GM11168 (cell line): ENCODE measurements at regions not wholly inside any gene's neighbourhood (a gene's known extent, or its start where the extent isn't known, plus 50 kb on each side); places are given as distances from the start of the nearest gene placed in this dataset.
"Not testable (repeated sequence)": the region's sequence is repeated elsewhere in the genome, so short reads cannot be mapped to it uniquely, and the experiment has no call there.

Experiments
- in situ Hi-C: fragments of 300-500 bp; cut with MboI; formaldehyde crosslinking; loops from one replicate; pipeline ENCODE4 v1.12.0; 2022; ENCODE audit warnings: low sequenced_read_pairs; ENCODE audit not compliant: unreplicated experiment

GRCh38 chr3:152891678-152892077 lies 56.7 kb downstream of the P2RY1 start:
- in situ Hi-C loops, result no loop called here

- in situ Hi-C loops, result no loop called here
Observed at GRCh38 chr3:152892446-152892845, 57.5 kb downstream of the P2RY1 start.

- in situ Hi-C loops, result no loop called here
Observed at GRCh38 chr3:152893647-152894046, 58.7 kb downstream of the P2RY1 start.

- in situ Hi-C loops, result no loop called here
Observed at GRCh38 chr3:152899306-152899705, 64.4 kb downstream of the P2RY1 start.

- in situ Hi-C loops, result no loop called here
Observed at GRCh38 chr3:152902141-152902669, 67.3 kb downstream of the P2RY1 start.

GRCh38 chr3:152905631-152906030 lies 70.7 kb downstream of the P2RY1 start:
- in situ Hi-C loops, result no loop called here

GRCh38 chr3:152909180-152909883 lies 74.4 kb downstream of the P2RY1 start:
- in situ Hi-C loops, result no loop called here

- in situ Hi-C loops, result no loop called here
Observed at GRCh38 chr3:152910211-152910610, 75.3 kb downstream of the P2RY1 start.

GRCh38 chr3:152910966-152911365 lies 76.0 kb downstream of the P2RY1 start:
- in situ Hi-C loops, result no loop called here

GRCh38 chr3:152914743-152915142 lies 79.8 kb downstream of the P2RY1 start:
- in situ Hi-C loops, result not testable (repeated sequence)

- in situ Hi-C loops, result no loop called here
Observed at GRCh38 chr3:152915695-152916094, 80.8 kb downstream of the P2RY1 start.

- in situ Hi-C loops, result no loop called here
Observed at GRCh38 chr3:152916753-152917279, 81.9 kb downstream of the P2RY1 start.

GRCh38 chr3:152921351-152921750 lies 86.4 kb downstream of the P2RY1 start:
- in situ Hi-C loops, result no loop called here

- in situ Hi-C loops, result no loop called here
Observed at GRCh38 chr3:152922554-152922953, 87.6 kb downstream of the P2RY1 start.

GRCh38 chr3:152927131-152927530 lies 92.2 kb downstream of the P2RY1 start:
- in situ Hi-C loops, result no loop called here

- in situ Hi-C loops, result no loop called here
Observed at GRCh38 chr3:152930516-152930915, 95.6 kb downstream of the P2RY1 start.

- in situ Hi-C loops, result no loop called here
Observed at GRCh38 chr3:152937234-152937633, 102.3 kb downstream of the P2RY1 start.

GRCh38 chr3:152938974-152939636 lies 104.2 kb downstream of the P2RY1 start:
- in situ Hi-C loops, result no loop called here

GRCh38 chr3:152941859-152942258 lies 106.9 kb downstream of the P2RY1 start:
- in situ Hi-C loops, result no loop called here

- in situ Hi-C loops, result no loop called here
Observed at GRCh38 chr3:152942366-152942765, 107.4 kb downstream of the P2RY1 start.

- in situ Hi-C loops, result no loop called here
Observed at GRCh38 chr3:152943645-152944044, 108.7 kb downstream of the P2RY1 start.
